ENCODE measurements at regions not wholly inside any gene's neighbourhood (a gene's known extent, or its start where the extent isn't known, plus 50 kb on each side); places are given as distances from the start of the nearest gene placed in this dataset.

DNA sequence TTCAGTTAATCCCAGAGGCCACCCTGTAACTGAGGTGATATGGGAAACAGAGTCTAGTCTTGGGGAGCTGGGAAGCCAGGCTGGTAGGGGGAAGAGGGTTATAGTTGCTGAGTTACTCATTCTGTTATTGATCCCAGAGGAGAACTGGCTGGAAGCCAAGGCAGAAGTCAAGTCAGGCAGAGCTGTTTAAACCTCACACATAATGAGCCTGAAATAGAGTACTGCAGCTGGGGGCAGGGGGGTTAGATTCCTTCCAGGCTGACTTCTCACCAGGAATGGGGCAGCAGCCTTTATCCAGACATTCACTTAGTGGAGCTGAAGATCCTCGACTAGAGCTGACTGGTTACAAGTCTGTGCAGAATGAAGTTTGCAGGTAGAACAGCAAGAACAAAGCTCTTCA lies 144.9 kb downstream of the C4orf33 start:
- no peak overlapping the region for H3K23ac ChIP-seq (ENCODE audit: low read depth, low read length)
- H3K27ac ChIP-seq (ENCODE audit: insufficient read depth, low read length), result no peak overlapping the region
- no peak overlapping the region for H2AK5ac ChIP-seq (ENCODE audit: low read depth, low read length)
- DNase-seq (no peak), ATAC-seq (ENCODE audit: low read depth) (no peak)
- WGBS, 2 experiments (ENCODE audit: extremely low coverage in 2 of 2, insufficient read length in 1 of 2), result no CpG with 5 or more reads among the region's 1 CpG
- TF ChIP-seq, protein P1, sequence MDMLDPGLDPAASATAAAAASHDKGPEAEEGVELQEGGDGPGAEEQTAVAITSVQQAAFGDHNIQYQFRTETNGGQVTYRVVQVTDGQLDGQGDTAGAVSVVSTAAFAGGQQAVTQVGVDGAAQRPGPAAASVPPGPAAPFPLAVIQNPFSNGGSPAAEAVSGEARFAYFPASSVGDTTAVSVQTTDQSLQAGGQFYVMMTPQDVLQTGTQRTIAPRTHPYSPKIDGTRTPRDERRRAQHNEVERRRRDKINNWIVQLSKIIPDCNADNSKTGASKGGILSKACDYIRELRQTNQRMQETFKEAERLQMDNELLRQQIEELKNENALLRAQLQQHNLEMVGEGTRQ (IDR thresholded peaks at IDR 0.05; ENCODE audit: low read depth, low read length), result no peak
- no peak for TF ChIP-seq MAZ (IDR thresholded peaks at IDR 0.05; ENCODE audit: borderline replicate concordance, low read depth, low read length)
- TF ChIP-seq, protein P2, sequence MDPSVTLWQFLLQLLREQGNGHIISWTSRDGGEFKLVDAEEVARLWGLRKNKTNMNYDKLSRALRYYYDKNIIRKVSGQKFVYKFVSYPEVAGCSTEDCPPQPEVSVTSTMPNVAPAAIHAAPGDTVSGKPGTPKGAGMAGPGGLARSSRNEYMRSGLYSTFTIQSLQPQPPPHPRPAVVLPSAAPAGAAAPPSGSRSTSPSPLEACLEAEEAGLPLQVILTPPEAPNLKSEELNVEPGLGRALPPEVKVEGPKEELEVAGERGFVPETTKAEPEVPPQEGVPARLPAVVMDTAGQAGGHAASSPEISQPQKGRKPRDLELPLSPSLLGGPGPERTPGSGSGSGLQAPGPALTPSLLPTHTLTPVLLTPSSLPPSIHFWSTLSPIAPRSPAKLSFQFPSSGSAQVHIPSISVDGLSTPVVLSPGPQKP (IDR thresholded peaks at IDR 0.05; ENCODE audit: borderline replicate concordance, low read depth, low read length), result no peak
- TF ChIP-seq FOS (IDR thresholded peaks at IDR 0.05; ENCODE audit: low read depth, low read length), result no peak
- no peak for TF ChIP-seq BHLHE40 (IDR thresholded peaks at IDR 0.05; ENCODE audit: low read depth, low read length)
- no peak for TF ChIP-seq RFX5 (IDR thresholded peaks at IDR 0.05; ENCODE audit: low read depth, low read length)
- no peak for TF ChIP-seq SMC3 (IDR thresholded peaks at IDR 0.05; ENCODE audit: low read depth, low read length)
- no peak for TF ChIP-seq RCOR1 (IDR thresholded peaks at IDR 0.05; ENCODE audit: insufficient replicate concordance, low read length)
- TF ChIP-seq MXI1 (IDR thresholded peaks at IDR 0.05; ENCODE audit: borderline replicate concordance, low read depth, low read length), result no peak
- TF ChIP-seq MAFK (IDR thresholded peaks at IDR 0.05; ENCODE audit: low read depth, low read length), result no peak
- TF ChIP-seq POLR2A (IDR thresholded peaks at IDR 0.05; ENCODE audit: low read depth, low read length), result no peak
- TF ChIP-seq, protein P3, sequence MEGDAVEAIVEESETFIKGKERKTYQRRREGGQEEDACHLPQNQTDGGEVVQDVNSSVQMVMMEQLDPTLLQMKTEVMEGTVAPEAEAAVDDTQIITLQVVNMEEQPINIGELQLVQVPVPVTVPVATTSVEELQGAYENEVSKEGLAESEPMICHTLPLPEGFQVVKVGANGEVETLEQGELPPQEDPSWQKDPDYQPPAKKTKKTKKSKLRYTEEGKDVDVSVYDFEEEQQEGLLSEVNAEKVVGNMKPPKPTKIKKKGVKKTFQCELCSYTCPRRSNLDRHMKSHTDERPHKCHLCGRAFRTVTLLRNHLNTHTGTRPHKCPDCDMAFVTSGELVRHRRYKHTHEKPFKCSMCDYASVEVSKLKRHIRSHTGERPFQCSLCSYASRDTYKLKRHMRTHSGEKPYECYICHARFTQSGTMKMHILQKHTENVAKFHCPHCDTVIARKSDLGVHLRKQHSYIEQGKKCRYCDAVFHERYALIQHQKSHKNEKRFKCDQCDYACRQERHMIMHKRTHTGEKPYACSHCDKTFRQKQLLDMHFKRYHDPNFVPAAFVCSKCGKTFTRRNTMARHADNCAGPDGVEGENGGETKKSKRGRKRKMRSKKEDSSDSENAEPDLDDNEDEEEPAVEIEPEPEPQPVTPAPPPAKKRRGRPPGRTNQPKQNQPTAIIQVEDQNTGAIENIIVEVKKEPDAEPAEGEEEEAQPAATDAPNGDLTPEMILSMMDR (conservative IDR thresholded peaks at IDR 0.05; ENCODE audit: low read depth, low read length), result no peak
- no peak for TF ChIP-seq CHD1 (IDR thresholded peaks at IDR 0.05; ENCODE audit: low read depth, low read length)
- no peak for TF ChIP-seq RAD21 (IDR thresholded peaks at IDR 0.05; ENCODE audit: low read length)
- no peak for TF ChIP-seq NFE2L2 (IDR thresholded peaks at IDR 0.05; ENCODE audit: low read depth, low read length)
- TF ChIP-seq CEBPB (IDR thresholded peaks at IDR 0.05; ENCODE audit: low read depth, low read length), result no peak
- no peaks in the 10 kb centered on the region for H3K4me1 ChIP-seq (ENCODE audit: control insufficient read depth, insufficient read depth, low read length)
- H3K27me3 ChIP-seq (ENCODE audit: control insufficient read depth, insufficient read depth, low read length), result no peaks in the 10 kb centered on the region
- BruUV-seq (replicated peaks), result no TSS peak
- ChIA-PET CTCF (no interaction called here), POLR2A (ENCODE audit: unreplicated experiment) (no interaction called here)
- H2AFZ ChIP-seq (replicated peaks; ENCODE audit: low read length, poor library complexity), result no peak overlapping the region
- no peaks in the 10 kb centered on the region for H3K9me3 ChIP-seq (ENCODE audit: control insufficient read depth, insufficient read depth, low read length)
- H3K56ac ChIP-seq (ENCODE audit: extremely low read depth, insufficient read depth, low read length), result no peak overlapping the region
- no peak overlapping the region for H4K91ac ChIP-seq (ENCODE audit: insufficient read depth, low read depth, low read length)
- no peak overlapping the region for H3K4ac ChIP-seq (ENCODE audit: low read depth, low read length)
- no peaks in the 10 kb centered on the region for H3K79me1 ChIP-seq (ENCODE audit: low read depth in 1 of 2, low read length in 2 of 2)
- no peak overlapping the region for H3K9ac ChIP-seq (ENCODE audit: low read depth, low read length)
- no peak overlapping the region for H4K8ac ChIP-seq (ENCODE audit: low read depth in 2 of 2, low read length in 2 of 2)
- no peaks in the 10 kb centered on the region for H3K36me3 ChIP-seq (ENCODE audit: control insufficient read depth, insufficient read depth, low read length)
- no peak overlapping the region for H2AK9ac ChIP-seq (replicated peaks; ENCODE audit: low read depth, low read length, poor library complexity)
- dilution Hi-C loops (cut with HindIII; ENCODE audit: low sequenced_read_pairs, unreplicated experiment), result no loop called here
- H4K5ac ChIP-seq (ENCODE audit: low read depth, low read length), result no peak overlapping the region
- no peak overlapping the region for H3K4me3 ChIP-seq (ENCODE audit: insufficient read depth, low read depth, low read length)
- no peak overlapping the region for H2BK120ac ChIP-seq (ENCODE audit: low read depth, low read length)
- in situ Hi-C loops (cut with MboI; ENCODE audit: low sequenced_read_pairs), result no loop called here
- H3K9me1 ChIP-seq (ENCODE audit: insufficient read depth, low read length), result no peaks in the 10 kb centered on the region
- H3K14ac ChIP-seq (replicated peaks; ENCODE audit: low read depth, low read length), result no peak overlapping the region
- no peak overlapping the region for H2BK20ac ChIP-seq (ENCODE audit: low read depth, low read length)
- H4K20me1 ChIP-seq (ENCODE audit: insufficient read depth, low read length), result no peaks in the 10 kb centered on the region
- no peak overlapping the region for H3K18ac ChIP-seq (ENCODE audit: low read depth, low read length)
- H3K4me2 ChIP-seq (ENCODE audit: low read depth, low read length), result no peak overlapping the region
- no peak overlapping the region for H2BK15ac ChIP-seq (ENCODE audit: low read depth, low read length)
- intact Hi-C loops (cut with micrococcal nuclease), result no loop called here
- no peak overlapping the region for H2BK5ac ChIP-seq (ENCODE audit: low read depth, low read length, poor library complexity, severe bottlenecking)

All from IMR-90 (cell line).